ENCODE measurements at regions not wholly inside any gene's neighbourhood (a gene's known extent, or its start where the extent isn't known, plus 50 kb on each side); places are given as distances from the start of the nearest gene placed in this dataset.

- DNase-seq = no peak
Observed at GRCh38 chrY:7463711-7464110, 552.2 kb upstream of the AMELY start.

DNA sequence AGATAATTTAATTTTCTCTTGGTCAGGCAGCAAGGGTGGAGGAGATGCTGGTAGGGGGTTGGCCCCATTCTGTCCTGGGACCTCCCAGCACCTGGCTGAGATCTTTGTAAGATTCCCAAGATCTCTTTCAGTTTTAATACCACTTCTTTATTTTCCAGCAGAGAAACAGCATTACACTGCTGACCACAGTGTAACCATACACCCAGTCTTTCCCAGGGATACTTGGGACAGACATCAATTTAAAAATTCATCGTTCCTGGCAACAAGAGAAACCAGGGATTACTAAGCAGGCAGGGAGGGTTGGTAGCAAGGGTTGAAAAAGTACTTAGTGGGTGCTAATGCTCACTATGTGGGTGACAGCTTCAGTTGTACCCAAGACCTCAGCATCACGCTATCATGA, 551.6 kb upstream of the AMELY start:
- no peak for DNase-seq

GRCh38 chrY:7462657-7463056, 551.1 kb upstream of the AMELY start:
- DNase-seq = no peak

DNA sequence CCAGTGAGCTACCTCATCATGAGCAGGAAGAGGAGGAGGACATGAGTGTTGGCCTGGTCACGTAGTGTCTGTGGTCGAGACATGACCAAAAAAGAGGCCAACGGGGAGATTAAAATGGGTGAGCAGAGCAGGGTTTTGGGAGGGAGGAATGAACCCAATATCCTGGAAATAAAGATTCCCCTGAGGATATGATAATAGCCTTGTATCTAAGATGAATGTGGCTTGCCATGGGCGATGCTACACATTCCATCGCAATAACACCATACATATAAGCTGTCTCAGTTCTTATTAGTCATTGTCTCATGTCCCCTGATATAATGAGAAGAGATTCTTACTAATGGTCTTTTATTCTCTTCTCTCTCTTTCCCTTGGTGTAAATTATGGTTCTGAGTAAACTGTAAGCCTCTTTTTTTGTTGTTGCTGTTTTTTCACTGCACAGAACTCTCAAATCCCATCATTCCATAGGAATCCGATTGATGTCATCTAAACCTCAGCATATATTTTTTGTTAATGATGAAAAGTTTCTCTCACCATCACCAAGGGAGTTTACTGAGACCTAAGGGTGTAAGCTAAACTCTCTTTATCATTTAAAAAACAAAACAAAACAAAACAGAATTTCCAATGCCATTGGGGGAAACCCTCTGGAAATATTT, 550.4 kb upstream of the AMELY start:
- no peak for DNase-seq

GRCh38 chrY:7459802-7460201, 548.2 kb upstream of the AMELY start:
- no peak for DNase-seq

DNA sequence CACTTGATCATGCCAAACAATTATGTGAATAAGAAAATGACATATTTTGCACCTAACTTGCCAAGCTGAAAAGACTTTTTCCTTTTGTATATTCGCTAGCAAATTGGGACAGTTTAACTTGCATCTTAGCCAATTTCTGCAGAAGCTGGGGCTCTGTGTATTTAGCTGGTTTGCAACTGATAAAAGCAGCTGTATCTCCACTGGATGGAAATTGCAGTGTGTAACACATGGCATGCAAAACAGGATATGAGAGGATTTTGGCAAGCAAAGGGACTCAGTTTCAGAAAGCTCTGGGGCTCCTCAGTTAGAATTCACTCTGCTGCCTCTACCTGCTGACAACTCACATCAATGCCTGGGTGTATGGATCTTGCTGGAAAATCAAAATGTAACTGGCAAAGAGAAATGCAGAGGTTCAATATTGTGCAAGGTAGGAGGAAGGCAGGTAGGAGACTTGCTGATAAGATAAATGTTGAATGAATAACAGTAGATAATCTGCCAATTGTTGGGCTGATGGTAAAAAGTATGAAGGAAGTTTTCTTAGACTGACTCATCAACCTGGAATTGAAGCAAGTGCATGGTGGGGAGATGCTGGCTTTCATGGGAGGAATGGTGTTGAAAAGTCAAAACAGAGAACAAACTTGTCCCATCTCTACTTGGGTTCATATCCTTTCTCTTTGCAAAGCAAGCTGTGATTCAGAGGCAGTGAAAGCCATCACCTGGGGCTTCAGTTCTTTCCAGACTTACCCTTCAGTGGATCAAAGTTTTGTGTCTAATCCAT, 546.9 kb upstream of the AMELY start:
- DNase-seq = no peak

DNA sequence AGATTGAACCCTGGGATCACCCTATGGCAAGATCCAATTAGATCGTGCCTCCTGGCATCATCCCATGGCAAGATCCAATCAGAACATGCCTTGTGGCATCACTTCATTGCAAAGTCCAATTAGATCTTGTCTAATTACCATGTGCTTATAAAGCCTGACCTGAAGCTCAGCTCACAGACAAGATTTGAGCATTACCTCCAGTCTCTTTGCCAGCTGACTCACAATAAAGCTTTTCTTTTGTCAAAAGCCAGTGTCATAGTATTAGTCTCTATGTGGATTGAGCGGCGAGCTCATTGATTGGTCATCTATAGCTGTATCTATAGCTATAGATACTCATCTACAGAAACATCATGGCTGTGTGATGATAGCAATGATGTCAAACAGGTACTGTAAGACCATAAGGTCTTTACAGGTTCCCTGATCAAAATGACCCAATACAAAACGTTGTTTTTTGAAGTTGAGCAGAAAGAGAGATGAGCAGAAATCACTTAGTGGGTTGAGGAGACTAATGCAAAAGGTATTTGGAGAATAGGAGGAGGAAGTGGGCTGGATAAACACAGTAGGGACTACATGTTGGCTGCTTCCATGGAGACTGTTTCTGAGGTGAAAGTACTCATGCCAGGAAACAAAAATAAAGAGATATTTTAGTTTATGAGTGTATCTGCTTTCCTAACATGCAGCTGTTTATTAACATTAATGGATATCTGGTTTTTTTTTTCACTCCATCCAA, 545.9 kb upstream of the AMELY start:
- DNase-seq = no peak

- DNase-seq = no peak
Observed at GRCh38 chrY:7455626-7456025, 544.1 kb upstream of the AMELY start.

GRCh38 chrY:7453336-7453735, 541.8 kb upstream of the AMELY start:
- DNase-seq = no peak

DNA sequence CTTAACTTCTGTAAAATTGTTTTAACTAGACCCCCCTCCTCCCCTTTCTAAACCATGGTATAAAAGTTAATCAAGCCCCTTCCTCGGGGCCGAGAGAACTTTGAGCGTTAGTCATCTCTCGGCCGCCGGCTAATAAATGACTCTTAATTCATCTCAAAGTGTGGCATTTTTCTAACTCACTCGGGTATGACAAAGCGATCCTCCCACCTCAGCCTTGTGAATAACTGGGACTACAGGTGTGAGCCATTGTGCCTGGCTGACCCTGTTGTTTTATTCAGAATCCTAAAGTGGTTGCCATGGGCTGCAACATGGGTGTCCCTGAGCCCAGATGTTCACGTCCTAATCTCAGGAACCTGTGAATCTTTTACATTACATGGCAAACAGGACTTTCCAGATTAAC, 540.7 kb upstream of the AMELY start:
- DNase-seq = no peak

DNA sequence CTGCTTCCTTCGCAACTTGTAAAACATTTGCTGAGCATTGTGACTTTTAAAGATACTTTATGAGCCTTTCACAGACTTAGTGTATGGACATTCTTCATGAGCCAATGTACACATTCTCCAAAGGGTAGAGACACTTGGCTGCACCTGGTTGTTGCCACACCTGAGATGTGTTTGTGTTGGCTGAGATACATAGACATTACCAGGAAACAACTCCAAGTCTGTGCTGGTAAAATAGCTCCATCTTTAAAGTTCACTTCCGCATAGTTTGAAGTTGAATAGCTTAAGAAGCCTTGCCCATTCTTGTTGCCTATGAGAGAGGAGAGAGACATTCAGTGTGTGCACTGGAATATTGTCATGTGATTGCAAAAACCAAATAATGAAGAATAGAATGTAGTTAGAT, 538.3 kb upstream of the AMELY start:
- DNase-seq = no peak

DNA sequence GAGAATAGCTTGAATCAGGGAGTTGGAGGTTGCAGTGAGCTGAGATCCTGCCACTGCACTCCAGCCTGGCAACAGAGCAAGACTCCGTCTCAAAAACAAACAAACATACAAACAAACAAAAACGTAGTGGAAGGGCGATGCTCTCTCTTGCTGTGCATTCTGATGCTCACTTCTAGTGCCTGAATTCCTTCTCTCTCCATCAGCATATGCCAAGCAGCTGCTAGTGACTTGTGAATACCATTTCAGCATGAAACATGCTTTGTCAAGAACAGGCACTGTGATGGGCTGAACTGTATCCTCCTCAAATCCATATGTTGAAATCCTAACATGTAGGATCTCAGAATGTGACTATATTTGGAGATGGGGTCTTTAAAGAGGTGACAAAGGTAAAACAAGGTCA, 537.1 kb upstream of the AMELY start:
- DNase-seq = no peak

DNA sequence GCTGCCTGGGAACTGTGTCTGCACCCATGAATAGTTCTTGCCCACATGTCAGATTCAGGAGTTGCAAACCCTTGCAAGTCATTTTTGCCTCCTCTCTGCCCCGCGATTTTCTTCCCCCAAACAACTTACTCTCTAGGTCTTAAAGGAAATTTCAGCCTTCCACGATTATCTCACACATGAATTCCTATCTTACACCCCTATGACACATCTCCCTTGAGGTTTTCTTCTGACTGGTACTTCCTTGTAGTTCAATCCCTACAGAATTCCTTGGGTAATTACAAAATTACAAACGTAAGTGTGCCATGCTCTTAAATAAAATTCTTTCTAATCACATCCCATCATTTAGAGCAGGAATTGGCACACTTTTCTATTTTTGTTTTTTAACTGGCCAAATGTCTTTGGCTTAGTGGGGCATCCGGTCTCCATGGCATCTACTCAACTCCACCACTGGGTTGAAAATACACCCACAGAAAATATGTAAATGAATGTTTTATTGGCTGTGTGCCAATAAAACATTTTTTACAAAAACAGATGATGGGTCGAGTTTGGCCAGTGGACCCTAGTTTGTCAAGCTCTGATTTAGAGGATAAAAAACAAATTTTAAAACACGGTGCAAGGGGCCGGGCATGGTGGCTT, 536.4 kb upstream of the AMELY start:
- DNase-seq = no peak

DNA sequence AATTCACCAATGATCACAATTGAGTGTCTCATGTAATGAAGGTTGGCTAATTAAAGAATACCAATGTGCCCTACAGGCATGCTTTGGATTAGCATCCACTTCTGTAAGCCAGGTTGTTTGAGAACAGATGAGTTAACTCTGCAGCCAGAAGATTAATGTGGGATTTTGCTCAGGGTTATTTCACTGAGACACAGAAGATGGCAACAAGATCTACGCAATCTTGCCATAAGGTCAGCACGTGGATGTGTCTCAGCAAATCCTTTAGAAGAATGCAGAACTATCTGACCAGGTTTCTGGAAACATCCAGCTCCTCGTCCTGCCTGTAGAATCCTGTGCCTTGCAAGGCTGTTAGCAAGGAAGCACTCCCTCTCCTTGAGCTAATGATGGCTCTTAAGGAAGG, 532.6 kb upstream of the AMELY start:
- no peak for DNase-seq

DNA sequence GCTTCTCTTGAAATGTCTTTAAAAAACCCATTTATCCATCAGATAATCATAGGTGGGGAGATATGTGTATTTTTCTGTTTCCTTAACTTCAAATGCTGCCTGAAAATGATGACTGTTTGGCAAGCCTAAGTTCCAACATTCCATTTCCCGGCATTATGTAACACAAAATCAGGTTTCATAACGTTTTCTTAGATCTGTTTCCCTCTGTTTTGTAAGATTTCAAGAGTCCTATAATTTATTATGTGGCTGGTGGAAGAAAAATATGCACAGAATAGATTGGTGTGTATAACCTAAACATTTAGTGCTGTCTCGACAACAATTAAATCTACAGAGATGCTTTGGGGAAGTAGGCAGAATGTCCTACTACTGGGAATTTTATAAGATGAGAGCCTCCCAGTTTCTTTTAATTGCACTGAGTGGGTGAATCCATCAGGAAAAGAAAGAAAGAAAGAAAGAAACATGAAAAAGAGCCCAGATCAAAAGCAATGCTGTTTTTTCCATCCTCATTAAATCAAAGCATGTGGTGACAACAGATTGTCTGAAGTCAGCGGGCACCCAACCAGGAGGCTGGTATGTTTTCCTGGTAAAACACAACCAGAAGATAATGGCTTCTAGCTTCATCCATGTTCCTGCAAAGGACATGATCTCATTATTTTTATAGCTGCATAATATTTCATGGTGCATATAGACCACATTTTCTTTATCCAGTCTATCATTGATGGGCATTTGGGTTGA, 529.4 kb upstream of the AMELY start:
- DNase-seq = no peak

- no peak for DNase-seq
Observed at GRCh38 chrY:7437086-7437485, 525.5 kb upstream of the AMELY start.

- no peak for DNase-seq
Observed at GRCh38 chrY:7433817-7434809, 522.6 kb upstream of the AMELY start.

DNA sequence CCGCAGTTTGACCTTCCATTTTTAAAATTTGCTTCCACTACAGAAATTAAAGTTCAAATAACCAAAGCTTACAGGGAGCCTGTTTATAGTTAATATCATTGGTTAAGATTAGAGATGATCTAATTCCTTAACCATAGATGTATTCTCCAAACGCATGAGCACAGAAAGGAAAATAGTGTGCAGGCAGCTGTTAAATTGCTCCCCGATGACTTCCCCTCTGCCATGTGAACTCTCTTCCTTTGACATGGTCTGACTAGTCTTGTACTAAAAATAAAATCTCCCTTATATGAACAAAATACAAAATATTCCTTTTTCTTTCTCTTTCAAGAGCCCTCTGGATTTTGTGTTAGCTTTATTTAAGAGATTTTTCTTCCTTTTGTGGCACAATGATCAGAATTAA, 507.6 kb upstream of the AMELY start:
- no peak for DNase-seq

DNA sequence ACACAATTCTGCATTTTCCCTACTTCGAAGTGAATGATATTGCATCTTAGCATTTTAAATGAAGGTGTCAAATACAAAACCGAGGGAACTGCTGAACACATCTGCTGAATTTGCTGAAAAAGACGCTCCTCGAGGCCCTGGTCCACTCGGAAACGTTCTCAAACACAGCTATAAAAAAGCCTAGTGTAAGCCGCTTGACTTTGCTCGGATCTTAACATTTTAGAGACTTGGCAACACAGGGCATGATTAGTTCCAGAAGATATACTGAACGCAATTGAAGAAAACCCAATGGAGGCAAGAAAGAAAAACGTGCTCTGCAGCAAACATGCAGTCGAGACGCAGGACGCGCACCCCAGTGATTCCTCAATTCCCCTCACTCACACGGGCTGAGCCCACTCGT, 506.4 kb upstream of the AMELY start:
- DNase-seq = no peak

DNA sequence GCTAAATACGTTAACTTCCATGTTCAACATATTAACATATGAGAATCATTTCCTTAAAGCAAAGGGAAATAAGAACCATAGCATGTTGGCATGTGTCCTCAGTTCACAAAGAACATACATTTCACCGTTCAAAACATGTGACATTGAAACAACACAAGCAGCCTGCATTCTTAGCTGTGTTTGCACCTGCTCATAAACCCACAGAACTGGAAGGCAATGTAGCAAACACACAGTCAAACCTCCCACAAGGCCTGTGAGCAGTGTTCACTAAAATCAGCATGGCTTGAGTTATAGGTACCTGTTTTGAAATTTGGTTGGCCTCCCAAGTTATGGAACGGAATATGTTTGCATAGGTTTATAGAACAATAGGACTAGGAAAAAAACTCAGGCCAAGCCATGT, 504.9 kb upstream of the AMELY start:
- DNase-seq = no peak

DNA sequence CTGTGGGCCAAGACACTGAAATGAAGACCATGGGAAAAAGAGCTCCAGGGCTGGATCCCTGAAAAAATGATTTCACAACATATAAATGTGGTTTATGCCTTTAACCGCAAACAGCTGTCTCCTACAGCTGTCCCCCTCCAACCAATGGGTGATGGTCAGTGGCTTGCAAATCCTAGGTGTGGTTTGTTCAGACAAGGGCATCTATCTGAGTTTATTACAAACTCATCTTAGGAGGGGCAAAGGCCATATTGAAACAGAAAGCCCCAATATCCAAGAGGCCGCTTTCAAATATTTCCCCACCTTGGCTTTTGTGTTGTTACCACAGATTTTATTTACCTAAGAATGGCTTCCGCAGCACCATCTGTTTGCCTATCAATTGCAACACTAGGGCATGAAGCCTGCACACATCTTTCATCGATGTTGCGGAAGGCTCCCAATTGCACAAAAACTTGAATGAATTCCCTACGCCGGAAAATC, 503.6 kb upstream of the AMELY start:
- no peak for DNase-seq

Data from activated naive CD4-positive, alpha-beta T cell (primary cell).